ENCODE measurements at regions not wholly inside any gene's neighbourhood (a gene's known extent, or its start where the extent isn't known, plus 50 kb on each side); places are given as distances from the start of the nearest gene placed in this dataset.
"Not testable (repeated sequence)": the region's sequence is repeated elsewhere in the genome, so short reads cannot be mapped to it uniquely, and the experiment has no call there.

DNA sequence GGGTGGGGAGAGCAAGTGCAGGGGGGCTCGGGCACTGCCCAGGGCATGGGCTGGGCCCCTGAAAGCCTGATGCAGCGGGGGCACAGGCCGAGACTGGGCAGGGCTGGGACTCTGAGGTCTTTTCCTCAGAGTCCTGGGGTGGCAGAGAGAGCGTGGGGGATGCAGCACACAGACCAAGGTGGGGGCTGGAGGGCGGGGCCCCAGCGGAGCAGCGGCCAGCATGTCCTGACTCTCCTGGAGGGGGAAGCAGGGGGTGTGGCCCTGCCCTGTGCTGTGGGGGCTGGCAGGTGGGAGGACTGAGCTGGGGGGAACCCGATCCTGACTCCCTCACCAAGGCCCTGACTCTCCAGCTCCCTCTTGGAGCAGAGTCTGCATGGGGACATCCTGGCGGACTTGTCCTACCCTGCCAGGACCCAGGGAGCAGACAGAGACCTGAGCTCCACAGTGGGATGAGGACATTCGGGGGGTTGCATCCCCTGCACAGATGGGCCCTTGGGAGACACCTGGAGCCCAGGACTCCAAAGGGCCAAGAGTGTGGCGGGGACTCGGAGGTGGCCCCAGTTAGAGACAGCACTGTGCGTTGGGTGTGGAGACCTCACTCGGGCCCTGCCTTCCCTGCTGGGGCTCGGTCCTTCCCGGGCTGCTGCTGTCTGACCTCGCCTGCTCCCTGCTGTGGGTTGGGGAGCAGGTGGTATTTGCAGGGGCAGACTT is 326.1 kb downstream of the TMEM121 start:
- DNase-seq, result peak; percentile 89

DNA sequence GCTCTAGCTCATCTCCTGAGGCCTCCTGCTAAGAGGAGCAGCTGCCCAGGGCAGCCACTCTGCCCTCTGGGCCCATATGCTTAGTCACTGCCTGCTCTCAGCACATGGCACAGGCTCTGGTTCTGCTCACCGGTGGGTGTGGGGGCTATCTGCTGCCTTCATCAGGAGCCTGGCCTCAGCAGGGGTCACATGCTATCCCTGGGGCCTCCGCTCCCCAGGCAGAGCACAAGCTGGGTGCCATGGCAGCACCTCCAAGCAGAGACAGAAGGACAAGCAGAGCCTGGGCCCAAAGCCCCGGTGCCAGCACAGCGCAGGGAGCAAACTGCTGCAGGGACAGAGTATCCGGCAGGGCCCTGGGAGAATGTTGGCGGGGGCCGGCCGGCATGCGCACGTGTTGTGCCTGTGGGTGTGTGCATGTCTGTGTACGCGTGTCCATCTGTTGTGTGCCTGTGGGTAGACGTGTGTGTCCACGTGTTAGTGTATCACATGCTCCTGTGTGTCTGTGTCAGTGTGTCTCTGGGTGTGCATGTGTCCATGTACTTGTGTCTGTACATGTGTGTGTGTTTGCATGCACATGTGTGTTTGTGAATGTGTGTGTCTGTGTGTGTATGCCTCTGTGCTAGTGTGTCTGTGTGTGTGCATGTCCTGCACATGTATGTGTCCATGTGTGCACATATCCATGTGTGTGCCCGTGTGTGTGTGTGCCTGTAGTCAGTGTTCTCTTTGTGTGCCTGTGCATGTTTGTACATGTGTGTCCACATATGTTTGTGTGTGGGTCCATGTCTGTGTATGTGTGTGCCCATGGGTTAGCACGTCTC is 326.9 kb downstream of the TMEM121 start:
- peak; percentile 98 for DNase-seq

DNA sequence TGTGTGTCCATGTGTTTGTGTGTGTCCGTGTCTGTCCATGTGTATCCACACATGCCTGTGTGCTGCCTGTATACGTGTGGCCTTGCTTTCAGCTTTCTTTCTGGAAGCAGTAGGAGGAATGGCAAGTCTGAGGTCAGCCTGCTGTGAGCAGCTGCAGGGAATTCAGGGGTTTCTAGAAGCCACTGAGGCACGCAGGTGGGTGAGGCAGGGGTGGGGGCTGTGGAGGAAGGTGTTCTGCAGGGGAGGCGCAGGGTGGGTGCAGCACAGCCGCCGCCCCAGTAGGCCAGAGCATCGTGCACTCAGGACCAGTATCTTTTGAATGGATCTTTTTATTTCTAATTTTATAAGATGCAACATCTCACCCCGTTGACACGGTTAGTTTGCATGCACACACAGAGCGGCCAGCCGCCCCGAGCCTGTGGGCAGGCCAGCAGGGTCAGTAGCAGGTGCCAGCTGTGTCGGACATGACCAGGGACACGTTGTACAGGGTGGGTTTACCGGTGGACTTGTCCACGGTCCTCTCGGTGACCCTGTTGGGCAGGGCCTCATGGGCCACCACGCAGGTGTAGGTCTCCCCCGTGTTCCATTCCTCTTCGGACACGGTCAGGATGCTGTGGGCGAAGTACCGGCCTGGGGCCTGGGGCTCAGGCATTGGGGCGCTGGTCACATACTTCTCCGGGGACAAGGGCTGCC is 327.7 kb downstream of the TMEM121 start:
- no peak for DNase-seq

DNA sequence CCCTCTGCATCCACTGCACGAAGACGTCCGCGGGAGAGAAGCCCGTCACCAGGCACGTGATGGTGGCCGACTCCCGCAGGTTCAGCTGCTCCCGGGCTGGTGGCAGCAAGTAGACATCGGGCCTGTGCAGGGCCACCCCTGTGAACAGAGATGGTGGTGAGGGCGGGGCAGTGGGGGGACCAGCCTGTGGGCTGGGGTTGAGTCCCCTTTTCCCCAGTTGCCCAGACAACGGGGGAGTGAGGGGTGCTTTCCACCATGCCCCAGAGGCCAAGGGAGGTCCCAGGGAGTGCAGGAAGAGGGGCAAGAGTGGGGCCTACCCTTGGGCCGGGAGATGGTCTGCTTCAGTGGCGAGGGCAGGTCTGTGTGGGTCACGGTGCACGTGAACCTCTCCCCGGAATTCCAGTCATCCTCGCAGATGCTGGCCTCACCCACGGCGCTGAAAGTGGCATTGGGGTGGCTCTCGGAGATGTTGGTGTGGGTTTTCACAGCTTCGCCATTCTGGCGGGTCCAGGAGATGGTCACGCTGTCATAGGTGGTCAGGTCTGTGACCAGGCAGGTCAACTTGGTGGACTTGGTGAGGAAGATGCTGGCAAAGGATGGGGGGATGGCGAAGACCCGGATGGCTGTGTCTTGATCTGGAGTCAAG is 328.3 kb downstream of the TMEM121 start:
- DNase-seq, result no peak

DNA sequence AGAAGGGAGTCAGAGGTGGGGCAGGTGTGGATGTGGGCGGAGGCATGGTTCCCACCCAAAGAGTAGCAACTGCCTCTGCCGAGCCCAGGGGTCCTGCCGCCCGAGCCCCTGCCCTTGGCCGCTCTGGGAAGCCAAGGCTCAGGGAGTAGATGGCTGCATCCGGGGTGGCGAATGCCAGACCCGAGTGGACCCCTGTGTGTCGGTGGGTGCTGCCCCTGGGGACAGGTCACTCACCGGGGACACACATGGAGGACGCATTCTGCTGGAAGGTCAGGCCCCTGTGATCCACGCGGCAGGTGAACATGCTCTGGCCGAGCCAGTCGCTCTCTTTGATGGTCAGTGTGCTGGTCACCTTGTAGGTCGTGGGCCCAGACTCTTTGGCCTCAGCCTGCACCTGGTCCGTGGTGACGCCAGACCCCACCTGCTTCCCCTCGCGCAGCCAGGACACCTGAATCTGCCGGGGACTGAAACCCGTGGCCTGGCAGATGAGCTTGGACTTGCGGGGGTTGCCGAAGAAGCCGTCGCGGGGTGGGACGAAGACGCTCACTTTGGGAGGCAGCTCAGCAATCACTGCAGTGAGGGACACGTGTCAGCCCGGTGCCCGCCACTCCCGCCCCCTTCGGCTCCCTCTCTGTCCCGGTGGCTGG is 329.0 kb downstream of the TMEM121 start:
- DNase-seq, result no peak

DNA sequence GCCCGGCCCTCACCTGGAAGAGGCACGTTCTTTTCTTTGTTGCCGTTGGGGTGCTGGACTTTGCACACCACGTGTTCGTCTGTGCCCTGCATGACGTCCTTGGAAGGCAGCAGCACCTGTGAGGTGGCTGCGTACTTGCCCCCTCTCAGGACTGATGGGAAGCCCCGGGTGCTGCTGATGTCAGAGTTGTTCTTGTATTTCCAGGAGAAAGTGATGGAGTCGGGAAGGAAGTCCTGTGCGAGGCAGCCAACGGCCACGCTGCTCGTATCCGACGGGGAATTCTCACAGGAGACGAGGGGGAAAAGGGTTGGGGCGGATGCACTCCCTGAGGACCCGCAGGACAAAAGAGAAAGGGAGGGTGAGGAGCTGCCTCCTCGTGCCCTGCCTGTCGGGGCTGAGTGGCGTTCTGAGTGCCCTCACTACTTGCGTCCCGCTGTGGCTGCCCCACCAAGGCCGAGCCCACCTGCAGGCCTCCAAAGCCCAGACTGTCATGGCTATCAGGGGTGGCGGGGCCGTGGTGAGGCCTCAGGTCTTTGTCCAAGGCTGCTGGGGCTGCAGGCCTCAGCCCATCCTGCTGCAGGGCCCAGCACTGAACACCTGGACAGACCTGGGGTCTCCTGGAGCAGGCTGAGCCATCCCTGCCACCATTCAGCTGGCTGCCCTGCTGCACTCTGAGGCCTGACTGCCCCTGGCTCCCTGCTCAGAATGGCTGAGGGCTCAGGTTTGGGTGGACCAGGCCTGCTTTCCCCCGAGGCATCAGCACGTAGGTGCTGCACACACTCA is 329.7 kb downstream of the TMEM121 start:
- no peak for DNase-seq

DNA sequence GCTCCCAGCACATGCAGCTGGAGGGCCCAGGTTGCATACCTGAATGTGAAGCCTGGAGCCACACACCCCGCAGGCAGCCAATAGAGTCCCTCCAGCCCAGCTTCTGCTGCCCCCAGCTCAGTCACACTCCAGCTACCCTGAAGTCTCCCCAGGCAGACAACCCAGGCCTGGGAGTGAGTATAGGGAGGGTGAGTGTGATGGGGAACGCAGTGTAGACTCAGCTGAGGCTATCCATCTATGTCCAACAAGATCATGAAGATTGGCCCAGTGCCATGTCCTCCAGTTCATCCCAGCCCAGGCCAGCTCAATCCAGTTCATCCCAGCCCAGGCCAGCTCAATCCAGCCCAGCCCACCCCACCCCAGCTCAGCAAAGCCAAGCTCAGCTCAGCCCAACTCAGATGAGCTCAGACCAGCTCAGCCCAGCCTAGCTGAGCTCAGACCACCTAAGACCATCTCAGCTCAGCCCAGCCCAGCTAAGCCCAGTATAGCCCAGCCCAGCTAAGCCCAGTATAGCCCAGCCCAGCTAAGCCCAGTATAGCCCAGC is 330.4 kb downstream of the TMEM121 start:
- no peak for DNase-seq

DNA sequence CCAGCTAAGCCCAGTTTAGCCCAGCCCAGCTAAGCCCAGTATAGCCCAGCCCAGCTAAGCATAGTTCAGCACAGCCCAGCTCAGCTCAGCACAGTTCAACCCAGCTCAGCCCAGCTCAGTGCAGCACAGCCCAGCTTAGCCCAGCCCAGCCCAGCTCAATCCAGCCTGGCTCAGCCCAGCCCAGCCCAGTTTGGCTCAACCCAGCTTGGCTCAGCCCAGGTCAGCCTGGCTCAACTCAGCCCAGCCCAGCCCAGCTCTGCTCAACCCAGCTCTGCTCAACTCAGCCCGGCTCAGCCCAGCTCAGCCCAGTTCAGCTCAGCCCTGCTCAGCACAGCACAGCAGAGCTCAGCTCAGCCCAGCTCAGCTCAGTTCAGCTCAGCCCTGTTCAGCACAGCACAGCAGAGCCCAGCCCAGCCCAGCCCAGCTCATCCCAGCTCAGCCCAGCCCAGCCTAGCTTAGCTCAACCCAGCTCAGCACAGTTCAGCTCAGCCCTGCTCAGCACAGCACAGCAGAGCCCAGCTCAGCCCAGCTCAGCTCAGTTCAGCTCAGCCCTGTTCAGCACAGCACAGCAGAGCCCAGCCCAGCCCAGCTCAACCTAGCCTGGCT is 330.9 kb downstream of the TMEM121 start:
- no peak for DNase-seq

DNA sequence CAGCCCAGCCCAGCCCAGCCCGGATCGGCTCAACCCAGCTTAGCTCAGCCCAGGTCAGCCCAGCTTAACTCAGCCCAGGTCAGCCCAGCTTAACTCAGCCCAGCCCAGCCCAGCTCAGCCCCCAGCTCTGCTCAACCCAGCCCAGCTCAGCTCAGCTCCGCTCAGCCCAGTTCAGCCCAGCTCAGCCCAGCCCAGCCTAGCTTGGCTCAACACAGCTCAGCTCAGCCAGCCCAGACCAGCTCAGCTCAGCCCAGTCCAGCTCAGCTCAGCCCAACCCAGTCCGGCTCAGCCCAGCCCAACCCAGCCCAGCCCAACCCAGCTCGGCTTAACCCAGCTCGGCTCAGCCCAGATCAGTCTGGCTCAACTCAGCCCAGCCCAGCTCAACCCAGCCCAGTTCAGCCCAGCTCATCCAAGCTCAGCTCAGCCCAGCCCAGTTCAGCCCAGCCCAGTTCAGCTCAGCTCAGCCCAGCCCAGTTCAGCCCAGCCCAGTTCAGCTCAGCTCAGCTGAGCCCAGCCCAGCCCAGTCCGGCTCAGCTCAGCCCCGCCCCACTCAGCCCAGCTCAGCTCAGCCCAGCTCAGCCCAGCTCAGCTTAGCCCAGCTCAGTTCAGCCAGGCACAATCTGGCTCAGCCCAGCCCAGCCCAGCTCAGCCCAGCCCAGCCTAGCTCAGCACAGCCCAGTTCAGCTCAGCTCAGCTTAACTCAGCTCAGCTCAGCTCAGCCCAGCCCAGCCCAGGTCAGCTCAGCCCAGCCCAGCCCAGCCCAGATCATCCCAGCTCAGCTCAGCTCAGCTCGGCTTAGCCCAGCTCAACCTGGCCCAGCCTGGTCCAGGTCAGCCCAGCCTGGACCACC is 331.7 kb downstream of the TMEM121 start:
- no peak for DNase-seq

DNA sequence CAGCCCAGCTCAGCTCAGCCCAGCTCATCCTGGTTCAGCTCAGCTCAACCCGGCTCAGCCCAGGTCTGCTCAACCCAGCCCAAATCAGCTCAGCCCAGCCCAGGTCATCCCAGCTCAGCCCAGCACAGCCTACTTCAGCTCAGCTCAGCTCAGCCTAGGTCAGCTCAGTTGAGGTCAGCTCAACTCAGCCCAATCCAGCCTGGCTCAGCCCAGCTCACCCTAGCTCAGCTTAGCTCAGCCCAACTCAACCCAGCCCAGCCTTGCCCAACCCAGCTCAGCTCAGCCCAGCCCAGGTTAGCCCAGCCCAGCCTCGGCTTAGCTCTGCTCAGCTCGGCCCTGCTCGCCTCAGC is 332.3 kb downstream of the TMEM121 start:
- DNase-seq, result no peak

DNA sequence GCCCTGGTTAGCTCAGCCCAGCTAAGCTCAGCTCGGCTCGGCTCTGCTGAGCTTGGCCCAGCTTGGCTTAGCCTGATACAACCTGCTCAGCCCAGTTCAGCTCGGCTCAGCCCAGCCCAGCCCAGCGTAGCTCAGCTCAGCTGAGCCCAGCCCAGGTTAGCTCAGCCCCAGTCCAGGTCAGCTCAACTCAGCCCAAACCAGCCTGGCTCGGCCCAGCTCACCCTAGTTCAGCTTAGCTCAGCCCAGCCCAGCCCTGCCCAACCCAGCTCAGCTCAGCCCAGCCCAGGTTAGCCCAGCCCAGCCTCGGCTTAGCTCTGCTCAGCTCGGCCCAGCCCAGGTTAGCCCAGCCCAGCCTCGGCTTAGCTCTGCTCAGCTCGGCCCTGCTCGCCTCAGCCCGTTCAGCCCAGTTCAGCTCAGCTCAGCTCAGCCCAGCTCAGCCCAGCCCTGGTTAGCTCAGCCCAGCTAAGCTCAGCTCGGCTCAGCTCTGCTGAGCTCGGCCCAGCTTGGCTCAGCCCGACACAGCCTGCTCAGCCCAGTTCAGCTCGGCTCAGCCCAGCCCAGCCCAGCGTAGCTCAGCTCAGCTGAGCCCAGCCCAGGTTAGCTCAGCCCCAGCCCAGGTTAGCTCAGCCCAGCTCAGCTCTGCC is 332.8 kb downstream of the TMEM121 start:
- not testable (repeated sequence) for DNase-seq

DNA sequence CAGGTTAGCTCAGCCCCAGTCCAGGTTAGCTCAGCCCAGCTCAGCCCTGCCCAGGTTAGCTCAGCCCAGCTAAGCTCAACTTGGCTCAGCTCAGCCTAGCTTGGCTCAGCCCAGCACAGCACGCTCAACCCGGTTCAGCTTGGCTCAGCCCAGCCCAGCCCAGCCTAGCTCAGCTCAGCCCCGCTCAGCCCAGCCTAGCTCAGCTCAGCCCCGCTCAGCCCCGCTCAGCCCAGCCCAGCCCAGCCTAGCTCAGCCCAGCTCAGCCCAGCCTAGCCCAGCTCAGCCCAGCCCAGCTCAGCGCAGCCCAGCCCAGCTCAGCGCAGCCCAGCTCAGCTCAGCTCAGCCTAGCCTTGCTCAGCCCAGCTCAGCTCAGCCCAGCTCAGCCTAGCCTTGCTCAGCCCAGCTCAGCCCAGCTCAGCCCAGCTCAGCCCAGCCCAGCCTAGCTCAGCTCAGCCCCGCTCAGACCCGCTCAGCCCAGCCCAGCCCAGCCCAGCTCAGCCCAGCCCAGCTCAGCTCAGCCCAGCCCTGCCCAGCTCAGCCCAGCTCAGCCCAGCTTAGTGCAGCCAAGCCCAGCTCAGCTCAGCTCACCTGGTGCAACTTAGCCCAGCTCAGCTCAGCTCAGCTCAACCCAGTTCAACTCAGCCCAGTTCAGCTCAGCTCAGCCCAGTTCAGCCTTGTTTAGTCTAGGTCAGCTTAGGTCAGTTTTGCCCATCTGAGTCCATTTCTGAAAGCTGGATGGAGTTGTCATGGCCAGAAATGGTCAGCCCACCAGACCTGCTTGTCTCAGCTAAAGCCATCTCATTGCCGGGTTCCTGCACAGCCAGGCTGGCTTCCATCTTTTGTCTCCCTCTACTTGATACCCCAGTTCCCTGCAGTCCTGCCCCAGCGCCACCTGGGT is 333.6 kb downstream of the TMEM121 start:
- no peak for DNase-seq

DNA sequence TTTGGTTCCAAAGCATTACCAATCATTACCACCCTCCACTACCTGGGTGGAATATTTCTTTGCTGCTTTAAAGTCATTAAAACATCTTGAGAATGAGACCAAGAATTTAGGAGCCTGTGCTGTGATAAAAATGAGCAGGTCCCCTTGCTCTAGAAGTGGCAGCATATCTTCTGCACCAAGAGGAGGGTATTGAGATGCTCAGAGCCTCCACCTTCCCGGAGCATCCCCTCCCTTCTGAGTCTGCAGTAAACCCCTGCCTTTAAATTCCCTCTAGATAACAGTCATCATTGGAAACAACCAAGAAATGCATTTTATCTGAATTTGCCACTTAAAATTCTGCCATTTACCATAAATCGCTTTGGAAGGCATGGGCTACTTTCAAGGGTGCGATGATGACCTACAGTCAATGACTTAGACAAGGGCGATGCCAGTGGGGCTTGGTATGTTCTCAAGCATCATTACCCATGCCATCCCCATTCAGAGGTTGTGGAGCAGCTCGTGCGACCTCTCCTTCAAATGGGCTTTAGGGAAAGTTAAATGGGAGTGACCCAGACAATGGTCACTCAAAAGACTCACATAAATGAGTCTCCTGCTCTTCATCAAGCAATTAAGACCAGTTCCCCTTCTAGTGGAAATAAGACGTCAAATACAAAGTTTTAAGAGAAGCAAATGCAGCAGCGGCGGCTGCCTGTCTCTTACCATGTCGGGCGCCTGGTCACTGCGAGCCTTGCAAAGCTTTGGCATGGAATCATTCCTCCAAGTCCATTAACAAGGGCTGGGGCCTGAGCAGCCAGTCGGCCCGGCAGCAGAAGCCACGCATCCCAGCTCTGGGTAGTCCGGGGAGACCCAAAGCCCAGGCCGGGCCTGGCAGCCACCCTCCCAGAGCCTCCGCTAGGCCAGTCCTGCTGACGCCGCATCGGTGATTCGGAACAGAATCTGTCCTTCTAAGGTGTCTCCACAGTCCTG is 334.5 kb downstream of the TMEM121 start:
- no peak for DNase-seq

DNA sequence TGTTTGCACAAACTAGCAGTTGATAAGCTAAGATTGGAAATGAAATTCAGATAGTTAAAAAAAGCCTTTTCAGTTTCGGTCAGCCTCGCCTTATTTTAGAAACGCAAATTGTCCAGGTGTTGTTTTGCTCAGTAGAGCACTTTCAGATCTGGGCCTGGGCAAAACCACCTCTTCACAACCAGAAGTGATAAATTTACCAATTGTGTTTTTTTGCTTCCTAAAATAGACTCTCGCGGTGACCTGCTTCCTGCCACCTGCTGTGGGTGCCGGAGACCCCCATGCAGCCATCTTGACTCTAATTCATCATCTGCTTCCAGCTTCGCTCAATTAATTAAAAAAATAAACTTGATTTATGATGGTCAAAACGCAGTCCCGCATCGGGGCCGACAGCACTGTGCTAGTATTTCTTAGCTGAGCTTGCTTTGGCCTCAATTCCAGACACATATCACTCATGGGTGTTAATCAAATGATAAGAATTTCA is 335.6 kb downstream of the TMEM121 start:
- DNase-seq, result peak; percentile 82

DNA sequence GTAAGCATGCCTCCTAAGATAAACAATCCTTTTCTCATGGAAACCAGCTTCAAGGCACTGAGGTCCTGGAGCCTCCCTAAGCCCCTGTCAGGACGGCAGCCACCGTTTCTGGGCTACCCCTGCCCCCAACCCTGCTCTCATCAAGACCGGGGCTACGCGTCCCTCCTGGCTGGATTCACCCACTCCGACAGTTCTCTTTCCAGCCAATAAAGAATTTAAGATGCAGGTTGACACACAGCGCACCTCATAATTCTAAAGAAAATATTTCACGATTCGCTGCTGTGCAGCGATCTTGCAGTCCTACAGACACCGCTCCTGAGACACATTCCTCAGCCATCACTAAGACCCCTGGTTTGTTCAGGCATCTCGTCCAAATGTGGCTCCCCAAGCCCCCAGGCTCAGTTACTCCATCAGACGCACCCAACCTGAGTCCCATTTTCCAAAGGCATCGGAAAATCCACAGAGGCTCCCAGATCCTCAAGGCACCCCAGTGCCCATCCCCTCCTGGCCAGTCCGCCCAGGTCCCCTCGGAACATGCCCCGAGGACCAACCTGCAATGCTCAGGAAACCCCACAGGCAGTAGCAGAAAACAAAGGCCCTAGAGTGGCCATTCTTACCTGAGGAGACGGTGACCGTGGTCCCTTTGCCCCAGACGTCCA is 336.3 kb downstream of the TMEM121 start:
- DNase-seq, result no peak

DNA sequence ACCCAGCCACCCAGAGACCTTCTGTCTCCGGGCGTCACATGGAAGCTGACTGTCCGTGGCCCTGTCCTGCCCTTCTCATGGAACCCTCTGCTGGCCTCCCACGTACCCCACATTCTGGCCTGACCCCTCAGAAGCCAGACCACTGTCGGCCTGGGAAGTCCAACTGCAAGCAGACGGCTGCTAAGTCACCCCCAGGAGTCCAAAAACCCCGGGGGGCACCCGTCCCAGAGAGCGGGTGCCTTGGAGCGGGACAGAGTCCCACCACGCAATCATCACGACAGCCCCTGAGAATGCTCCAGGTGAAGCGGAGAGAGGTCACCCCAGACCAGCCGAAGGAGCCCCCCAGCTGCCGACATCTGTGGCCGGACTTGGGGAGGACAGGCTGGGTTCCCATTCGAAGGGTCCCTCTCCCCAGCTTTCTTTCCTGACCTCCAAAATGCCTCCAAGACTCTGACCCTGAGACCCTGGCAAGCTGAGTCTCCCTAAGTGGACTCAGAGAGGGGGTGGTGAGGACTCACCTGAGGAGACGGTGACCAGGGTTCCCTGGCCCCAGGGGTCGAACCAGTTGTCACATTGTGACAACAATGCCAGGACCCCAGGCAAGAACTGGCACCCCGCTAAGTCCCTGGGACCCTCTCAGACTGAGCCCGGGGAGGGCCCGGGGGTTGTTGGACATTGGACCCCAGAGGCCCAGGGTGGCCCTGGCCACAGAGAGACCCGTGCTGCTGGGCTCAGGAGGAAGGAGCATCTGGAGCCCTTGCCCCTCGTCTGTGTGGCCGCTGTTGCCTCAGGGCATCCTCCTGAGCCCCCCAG is 337.1 kb downstream of the TMEM121 start:
- DNase-seq, result no peak
